ENCODE measurements at regions not wholly inside any gene's neighbourhood (a gene's known extent, or its start where the extent isn't known, plus 50 kb on each side); places are given as distances from the start of the nearest gene placed in this dataset.

DNA sequence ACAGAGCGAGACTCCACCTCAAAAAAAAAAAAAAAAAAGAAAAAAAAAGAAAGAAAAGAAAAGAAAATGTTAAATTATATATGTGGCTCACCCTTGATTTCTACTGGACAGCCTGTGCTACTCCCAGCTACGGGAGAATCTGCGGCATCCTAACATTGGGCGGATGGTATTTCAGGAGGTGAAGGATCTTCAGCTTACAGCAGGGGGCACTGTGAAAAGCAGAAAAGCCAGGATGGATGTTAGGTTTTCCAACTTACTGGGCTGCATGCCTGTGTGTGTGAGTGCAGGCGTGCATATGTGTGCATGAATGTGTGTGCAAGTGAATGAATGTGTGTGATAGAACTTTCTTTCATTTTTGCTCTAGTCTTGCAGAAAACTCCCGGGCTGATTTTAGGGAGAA is 1066.5 kb downstream of the TYW1 start:
- no peak overlapping the region for H3K4me3 ChIP-seq
- H3K9me3 ChIP-seq, result no peaks in the 10 kb centered on the region
- FAIRE-seq, result no peak
- WGBS, 2 donors, result 62 to 69% methylated on average over 6 of the region's 6 CpGs
- no peak overlapping the region for H3K27ac ChIP-seq
- no peaks in the 10 kb centered on the region for H3K4me1 ChIP-seq
- no peaks in the 10 kb centered on the region for H3K27me3 ChIP-seq
- peak in 1 of 4 donors; percentile 37 for ATAC-seq
- DNase-seq, result peak in 1 of 6 donors; percentile 12
- intact Hi-C loops (cut with DNase I), result no loop called here
- TF ChIP-seq, protein P1, sequence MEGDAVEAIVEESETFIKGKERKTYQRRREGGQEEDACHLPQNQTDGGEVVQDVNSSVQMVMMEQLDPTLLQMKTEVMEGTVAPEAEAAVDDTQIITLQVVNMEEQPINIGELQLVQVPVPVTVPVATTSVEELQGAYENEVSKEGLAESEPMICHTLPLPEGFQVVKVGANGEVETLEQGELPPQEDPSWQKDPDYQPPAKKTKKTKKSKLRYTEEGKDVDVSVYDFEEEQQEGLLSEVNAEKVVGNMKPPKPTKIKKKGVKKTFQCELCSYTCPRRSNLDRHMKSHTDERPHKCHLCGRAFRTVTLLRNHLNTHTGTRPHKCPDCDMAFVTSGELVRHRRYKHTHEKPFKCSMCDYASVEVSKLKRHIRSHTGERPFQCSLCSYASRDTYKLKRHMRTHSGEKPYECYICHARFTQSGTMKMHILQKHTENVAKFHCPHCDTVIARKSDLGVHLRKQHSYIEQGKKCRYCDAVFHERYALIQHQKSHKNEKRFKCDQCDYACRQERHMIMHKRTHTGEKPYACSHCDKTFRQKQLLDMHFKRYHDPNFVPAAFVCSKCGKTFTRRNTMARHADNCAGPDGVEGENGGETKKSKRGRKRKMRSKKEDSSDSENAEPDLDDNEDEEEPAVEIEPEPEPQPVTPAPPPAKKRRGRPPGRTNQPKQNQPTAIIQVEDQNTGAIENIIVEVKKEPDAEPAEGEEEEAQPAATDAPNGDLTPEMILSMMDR (IDR thresholded peaks at IDR 0.05), result peak in 1 of 4 donors; percentile 28
- H3K36me3 ChIP-seq, result no peaks in the 10 kb centered on the region

DNA sequence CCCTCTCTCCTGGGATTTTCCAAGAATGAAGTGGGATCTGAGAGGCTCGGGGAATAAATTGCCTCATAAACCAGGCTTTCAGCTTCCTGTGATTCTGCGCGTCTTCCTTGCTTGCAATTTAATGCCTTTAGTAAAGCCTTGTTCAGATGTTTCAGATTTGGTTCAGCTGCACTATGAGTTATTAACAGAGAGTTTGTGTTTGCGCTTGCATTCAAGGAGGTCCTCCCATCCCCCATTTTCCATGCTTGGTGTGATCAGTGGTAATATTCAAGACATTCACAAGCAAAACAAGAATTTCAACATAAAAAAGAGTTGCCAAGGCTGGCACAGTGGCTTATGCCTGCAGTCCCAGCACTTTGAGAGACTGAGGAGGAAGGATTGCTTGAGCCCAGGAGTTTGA is 1068.9 kb downstream of the TYW1 start:
- TF ChIP-seq, protein P1 (IDR thresholded peaks at IDR 0.05), result no peak
- no peak for ATAC-seq
- no peak for DNase-seq
- intact Hi-C loops (cut with DNase I), result no loop called here
- Histone ChIP-seq H3K27me3 (no peaks in the 10 kb centered on the region), H3K4me3 (no peak overlapping the region), H3K4me1 (no peaks in the 10 kb centered on the region), H3K9me3 (no peaks in the 10 kb centered on the region), H3K36me3 (no peaks in the 10 kb centered on the region), H3K27ac (no peak overlapping the region)
- WGBS, 2 donors, result 82 to 83% methylated on average over 4 of the region's 4 CpGs
- FAIRE-seq, result no peak

DNA sequence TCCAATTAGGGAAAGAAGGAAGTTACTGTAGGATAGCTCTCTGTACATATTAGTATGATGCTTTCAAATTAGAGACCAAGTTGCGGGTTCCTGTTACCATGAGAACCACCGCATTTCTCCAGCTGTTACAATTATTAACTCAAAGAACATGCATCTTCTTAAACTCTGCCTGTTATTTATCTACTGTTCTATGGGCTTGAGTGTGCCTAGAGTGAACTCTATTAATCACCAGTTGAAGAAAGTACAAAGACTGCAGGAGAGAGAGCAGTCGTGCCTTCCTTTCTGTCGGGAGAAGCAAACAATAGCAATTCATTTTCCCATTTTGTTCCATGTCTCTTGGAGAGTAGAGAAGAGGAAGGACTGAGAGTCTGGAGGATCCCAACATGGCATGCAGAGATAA is 1071.2 kb downstream of the TYW1 start:
- Histone ChIP-seq H3K9me3 (no peaks in the 10 kb centered on the region), H3K27ac (no peak overlapping the region), H3K27me3 (no peaks in the 10 kb centered on the region), H3K4me3 (no peak overlapping the region), H3K4me1 (no peaks in the 10 kb centered on the region), H3K36me3 (no peaks in the 10 kb centered on the region)
- TF ChIP-seq, protein P1 (IDR thresholded peaks at IDR 0.05), result no peak
- FAIRE-seq, result no peak
- ATAC-seq, result no peak
- intact Hi-C loops (cut with DNase I), result no loop called here
- WGBS, 2 donors, result 29 to 36% methylated on average over 4 of the region's 4 CpGs
- no peak for DNase-seq

DNA sequence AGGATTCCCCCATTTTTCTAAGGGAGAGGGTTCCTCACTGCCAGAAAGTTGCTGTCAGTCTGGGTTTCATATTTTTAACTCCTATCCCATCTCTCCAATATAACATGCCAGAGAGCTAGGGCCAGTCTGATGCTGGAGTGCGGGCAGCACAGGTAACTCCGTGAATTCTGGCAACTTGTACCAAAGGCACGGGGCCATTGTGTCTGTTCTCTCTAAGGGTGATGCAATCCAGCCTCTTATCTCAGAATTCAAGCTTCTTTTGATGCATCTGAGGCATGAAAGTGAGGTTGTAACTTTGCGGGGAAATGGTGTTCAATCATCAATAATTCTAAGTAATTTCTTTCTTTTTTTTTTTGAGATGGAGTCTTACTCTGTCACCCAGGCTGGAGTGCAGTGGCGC is 1074.4 kb downstream of the TYW1 start:
- no peak overlapping the region for H3K4me3 ChIP-seq
- 49 to 54% methylated on average over 5 of the region's 5 CpGs for WGBS, 2 donors
- no peaks in the 10 kb centered on the region for H3K27me3 ChIP-seq
- TF ChIP-seq, protein P1 (IDR thresholded peaks at IDR 0.05), result no peak
- H3K36me3 ChIP-seq, result no peaks in the 10 kb centered on the region
- intact Hi-C loops (cut with DNase I), result no loop called here
- no peak for DNase-seq
- no peak overlapping the region for H3K27ac ChIP-seq
- ATAC-seq, result no peak
- H3K4me1 ChIP-seq, result no peaks in the 10 kb centered on the region
- FAIRE-seq, result no peak
- no peaks in the 10 kb centered on the region for H3K9me3 ChIP-seq

DNA sequence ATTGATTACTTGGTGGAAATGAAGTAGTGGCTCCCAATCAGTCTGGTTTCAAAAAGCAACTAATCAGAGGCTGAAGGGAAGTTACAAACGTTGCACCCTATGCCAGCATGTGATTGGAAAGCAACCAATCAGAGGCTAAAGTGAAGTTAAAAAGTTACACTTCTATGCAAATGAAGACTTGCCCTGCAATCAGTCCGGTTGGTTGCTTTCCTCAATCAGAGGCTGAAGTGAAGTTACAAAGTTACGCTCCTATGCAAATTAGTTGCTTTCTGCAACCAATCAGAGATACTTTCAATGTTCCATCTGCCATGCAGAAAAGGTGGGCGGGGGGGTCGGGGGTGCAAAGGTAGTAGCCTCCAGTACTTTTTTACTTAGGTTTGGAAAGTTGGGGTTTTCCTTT is 1077.1 kb downstream of the TYW1 start:
- no peak for ATAC-seq
- no peak for DNase-seq
- H3K4me1 ChIP-seq, result no peaks in the 10 kb centered on the region
- 40 to 50% methylated on average over 5 of the region's 5 CpGs for WGBS, 2 donors
- no peaks in the 10 kb centered on the region for H3K27me3 ChIP-seq
- H3K36me3 ChIP-seq, result no peaks in the 10 kb centered on the region
- intact Hi-C loops (cut with DNase I), result no loop called here
- no peak for FAIRE-seq
- H3K9me3 ChIP-seq, result no peaks in the 10 kb centered on the region
- TF ChIP-seq, protein P1 (IDR thresholded peaks at IDR 0.05), result no peak
- no peak overlapping the region for H3K4me3 ChIP-seq
- no peak overlapping the region for H3K27ac ChIP-seq

Data from pancreas (tissue), 10 donors.